GM19395 (cell line): ENCODE measurements at regions not wholly inside any gene's neighbourhood (a gene's known extent, or its start where the extent isn't known, plus 50 kb on each side); places are given as distances from the start of the nearest gene placed in this dataset.
"Not testable (repeated sequence)": the region's sequence is repeated elsewhere in the genome, so short reads cannot be mapped to it uniquely, and the experiment has no call there.

Experiments used
- ATAC-seq: cut with Tn5 transposase; IDR thresholded peaks from one replicate; pipeline ENCODE4 v1.9.1; 2021; ENCODE audit warnings: mild to moderate bottlenecking, moderate library complexity; ENCODE audit not compliant: unreplicated experiment

DNA sequence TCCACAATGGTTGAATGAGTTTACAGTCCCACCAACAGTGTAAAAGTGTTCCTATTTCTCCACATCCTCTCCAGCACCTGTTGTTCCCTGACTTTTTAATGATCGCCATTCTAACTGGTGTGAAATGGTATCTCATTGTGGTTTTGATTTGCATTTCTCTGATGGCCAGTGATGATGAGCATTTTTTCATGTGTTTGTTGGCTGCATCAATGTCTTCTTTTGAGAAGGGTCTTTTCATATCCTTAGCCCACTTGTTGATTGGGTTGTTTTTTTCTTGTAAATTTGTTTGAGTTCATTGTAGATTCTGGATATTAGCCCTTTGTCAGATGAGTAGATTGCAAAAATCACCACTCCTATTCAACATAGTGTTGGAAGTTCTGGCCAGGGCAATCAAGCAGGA is 287.6 kb upstream of the RASGRP1 start:
- not testable (repeated sequence) for ATAC-seq

DNA sequence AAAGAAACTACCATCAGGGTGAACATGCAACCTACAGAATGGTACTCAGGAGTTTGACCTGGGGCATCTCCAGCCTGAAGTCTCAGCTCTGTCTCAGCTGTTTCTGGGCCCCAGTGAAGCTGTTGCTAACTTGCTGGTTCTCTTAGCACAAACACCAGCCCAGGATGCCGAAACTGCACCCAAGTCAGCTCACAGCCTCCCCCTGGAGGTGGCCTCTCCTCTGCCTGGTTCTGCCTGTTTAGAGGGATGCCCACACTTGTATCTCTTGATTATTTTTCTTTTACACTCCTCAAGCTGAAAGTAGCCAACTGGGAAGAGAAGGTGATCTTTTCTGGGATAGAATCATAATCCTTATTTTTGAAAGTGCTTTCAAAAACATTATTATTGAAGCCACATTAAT is 289.0 kb upstream of the RASGRP1 start:
- ATAC-seq = no peak

DNA sequence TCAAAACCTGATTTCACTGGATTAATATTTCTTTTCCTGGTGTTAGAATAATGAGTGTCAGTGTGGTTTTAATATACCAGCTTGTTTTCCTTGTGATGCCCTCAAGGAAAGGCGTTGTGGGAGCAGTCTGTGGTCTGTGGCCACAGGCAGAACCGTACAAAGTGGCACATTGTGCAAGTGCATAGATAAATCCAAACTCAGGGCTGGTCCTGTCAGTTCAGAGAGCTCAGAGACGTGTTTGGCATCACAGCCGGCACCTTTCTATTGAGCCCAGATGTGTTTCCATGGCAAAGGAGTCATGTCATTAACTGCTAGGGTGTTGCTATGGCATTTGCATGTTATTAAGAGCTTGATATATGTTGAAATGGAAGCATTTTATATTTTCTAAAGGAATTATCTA is 289.9 kb upstream of the RASGRP1 start:
- no peak for ATAC-seq

DNA sequence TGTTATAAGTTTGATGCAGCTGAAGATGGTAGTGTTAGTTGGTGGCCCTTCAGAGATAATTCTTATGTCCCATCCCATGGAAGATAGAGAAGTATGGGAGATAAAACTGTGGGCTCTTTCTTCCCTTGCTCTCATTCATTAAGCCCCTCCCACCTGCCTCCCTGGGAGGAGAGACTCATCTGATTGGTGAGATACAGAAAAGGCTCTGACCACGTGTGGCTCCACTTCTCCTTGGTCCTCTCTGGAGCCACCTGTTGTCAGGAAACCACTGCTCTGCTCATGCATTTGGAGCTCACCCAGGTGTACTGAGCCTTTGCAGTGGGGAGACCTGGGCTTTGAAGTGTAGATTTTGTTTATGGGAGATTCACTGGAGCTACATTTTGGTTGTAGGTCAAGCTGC is 293.2 kb upstream of the RASGRP1 start:
- ATAC-seq = no peak

DNA sequence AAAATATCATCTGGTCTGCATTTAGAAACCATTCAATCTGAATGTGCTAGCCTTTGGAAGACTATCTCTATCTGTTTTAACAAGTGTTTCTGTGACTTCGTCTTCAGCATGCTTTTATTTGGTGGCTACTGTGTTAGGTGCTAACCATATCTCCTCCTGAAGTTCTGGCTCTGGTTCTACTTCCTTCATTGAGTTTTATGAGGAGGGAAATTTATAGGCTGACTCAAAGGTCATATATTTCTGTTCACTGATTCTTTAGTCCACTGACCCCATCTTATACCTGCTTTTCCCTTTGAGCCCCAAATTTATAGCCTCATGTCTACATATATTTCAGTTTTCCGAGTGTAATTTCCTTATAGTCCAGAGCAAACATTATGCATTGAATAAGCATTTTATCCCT is 295.0 kb upstream of the RASGRP1 start:
- ATAC-seq = no peak

DNA sequence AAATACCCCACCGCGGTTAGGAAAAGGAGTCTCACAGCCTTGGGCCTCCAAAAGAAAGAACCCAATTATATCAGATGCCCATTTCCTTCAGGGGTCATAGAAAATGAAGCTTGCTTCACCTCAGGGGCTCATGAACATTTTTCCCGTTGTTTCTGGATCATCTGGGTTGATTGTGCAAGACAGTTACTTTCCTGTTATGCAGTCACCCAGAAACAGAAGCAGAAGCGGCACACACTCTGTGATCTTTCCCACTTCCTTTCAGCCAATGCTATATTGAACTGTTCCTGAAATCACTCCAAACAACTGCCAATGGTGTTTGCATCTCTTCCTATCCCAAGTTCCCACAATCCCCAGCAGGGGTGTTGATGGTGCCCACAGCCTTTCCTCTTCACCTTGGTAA is 295.6 kb upstream of the RASGRP1 start:
- ATAC-seq = no peak

DNA sequence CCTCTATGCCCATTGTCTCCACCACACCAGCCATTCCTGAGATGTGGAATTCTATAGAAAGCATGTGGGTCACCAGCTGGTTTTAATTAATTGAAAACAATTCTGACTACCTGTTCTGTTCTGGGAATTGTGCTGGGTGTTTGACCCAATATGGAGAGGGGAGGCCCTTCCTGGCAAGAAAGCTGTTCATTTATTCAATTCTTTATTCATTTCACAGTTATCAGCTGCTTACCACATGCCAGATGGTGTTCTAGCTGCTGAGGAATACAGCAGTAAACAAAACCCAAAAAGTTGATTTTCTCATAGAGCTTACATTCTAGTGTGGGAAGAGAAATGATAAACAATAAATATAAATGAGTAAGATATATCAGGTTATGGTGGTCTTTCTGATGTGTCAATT is 296.1 kb upstream of the RASGRP1 start:
- no peak for ATAC-seq

DNA sequence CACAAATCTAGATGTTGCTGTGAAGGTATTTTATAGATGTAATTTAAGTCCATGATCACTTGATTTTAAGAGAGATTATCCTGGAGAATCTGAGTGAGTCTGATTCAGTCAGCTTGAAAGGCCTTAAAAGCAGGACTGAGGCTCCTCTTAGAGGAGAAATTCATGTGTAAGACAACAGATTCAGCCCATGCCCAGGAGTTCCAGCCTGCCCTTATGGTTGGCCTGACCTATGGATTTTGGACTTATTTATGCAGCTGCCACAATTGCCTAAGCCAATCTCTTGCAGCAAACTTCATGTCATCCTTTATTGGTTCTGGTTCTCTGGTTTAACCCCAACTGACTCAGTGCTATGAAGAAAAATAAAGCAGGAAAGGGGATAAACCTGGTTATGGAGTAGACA is 296.5 kb upstream of the RASGRP1 start:
- ATAC-seq = no peak

DNA sequence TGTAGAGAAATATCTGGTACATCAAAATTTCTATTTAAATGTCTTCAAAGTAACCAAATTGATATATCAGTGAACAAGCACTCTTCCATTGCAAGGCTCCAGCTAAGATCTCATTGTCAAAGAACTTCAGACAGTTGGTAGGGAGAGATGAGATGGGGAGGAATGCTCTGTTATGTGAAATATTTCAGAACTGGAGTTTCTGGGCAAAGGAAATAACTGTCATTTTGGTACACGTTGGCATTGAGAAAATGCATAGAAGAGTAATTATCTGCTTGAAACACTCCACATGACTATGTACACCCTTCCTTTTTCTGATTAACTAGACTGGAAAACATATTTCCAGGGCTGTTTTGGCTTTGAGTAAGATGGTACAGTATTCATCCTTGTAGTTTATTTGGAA is 297.5 kb upstream of the RASGRP1 start:
- ATAC-seq = no peak

DNA sequence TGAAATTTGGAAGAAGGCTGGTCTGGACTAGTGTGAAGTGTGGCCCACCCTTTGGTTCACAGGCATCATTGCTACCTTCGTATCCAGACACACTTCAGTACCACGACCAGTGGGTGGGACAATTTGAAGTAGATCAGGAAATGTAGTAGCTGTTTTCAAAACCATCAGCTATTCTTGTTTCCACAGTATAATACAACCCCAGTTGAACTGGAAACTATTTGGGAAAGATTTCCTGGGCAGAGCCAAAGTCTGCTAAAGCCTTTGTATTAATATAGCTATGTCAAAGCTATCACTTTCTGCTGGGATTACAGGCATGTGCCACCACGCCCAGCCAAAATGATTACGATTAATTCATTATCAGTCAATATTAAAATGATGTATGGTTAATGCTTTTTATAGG is 298.8 kb upstream of the RASGRP1 start:
- no peak for ATAC-seq

DNA sequence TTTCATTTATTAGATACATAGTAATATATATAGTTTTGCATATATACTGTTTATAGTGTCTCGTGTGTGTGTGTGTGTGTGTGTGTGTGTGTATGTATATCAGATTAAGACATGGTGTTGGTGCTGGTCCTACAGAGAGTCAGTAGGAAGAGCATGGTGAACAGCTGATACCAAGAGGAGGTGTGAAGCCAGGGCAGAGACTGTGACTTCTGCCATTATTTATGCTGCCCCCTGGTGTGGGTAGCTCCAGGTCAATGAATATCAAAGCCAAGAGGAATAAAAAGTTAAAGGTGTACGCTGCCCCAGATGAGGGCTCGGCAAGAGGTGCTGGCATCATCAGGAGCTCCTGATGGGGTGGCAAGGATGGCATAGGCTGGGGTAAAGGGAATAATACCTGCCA is 299.5 kb upstream of the RASGRP1 start:
- ATAC-seq = no peak

DNA sequence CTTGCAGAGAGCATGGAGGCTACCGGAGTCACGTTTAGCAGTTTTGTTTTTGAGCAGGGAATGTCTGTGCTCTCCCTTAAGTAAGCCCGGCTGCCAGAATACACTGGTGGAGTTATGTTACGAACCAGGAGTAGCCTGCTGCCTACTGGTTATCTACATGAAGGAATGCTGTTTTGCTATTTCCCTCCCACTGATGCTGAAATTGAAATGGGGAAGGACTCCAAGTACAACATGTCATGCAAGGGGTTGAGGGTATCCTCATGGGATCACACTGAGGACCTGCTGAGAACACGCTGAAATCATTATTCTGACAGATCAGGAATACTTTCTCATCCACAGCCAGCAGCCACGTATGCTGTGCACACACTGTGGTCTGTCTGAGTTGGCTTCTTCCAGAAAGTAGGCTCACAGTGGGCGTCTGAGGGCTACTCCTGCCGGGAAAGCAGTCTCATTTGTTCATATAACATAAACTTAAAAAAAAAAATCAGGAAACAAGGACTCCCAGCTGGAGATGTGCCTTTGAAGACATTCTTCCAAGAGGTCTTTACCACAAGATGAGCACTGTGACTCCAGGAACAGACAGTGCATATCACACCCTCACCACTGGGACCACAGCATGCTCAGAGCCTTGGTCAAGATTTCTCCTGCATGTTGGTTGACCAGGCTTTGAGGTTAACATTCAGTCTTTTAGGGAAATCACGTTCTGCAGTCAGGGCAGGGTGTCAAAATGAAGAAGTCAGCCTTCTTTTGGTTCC is 300.4 kb upstream of the RASGRP1 start:
- ATAC-seq = no peak

DNA sequence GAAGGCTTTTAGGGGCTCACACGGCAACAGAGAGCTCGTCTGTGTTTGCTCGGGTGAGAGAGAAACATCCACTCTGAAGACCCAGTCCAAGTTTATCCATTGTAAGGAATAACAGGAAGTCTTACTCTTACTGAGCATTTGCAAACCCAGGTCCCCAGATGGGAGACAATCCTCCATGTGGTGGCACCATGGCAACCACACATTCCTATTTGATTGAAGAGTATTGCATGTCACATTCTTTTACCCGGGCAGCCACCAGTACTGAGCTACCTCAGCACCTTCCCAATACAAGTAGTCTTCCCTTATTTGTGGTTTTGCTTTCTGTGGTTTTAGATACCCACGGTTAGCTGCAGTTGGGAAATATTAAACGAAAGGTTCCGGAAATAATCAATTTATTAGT is 302.9 kb upstream of the RASGRP1 start:
- ATAC-seq = no peak

DNA sequence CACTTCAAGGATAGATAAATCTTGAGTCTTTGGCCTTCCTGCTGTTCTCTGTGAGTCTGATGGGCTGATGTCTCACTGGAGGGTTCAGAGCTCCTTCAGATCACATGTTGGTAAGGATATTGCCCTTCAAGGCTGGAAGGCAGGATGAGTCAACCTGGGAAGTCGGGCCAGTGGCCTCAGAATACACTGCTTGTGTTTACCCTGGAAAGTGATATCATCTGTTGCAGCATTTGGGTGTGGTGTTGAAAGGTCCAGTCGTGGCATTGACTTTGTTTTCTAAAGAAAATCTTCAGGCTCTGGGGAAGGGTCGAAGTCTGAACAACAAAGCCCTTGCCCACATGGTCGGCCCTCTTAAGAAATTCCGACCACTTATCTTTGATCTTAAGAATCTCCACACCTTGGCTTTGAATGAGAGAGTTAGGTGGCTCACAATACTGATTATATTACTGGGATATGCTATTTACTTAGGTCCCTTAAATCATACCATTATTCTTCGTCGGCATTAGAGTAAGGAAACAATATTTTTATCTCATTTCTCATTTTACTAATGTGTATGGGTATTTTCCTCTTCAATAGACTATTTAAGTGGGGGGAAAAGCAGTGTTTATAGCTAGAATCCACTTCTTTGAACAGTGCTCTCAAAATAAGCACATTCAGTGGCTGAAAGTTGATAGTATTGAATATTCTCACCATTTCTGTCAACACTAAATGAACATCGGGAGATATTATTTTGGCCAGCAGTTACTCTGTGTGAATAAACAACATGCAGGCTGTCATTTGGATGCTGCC is 303.9 kb upstream of the RASGRP1 start:
- no peak for ATAC-seq

DNA sequence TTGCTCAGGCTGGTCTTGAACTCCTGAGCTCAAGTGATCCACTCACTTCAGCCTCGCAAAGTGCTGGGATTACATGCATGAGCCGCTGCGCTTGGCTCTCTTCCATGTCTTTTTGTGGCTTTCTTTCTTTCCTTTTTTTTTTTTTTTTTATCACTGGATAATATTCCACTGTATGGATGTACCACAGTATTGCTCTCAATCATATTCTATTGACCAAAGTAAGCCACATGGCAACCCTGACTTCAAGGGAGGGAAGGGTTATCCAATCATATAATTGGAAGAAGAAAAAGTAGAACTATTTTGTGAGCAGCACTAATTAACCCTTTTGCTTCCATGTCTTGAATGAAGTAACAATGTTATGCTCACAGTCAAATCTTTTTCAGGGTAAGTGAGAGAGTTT is 307.0 kb upstream of the RASGRP1 start:
- no peak for ATAC-seq

DNA sequence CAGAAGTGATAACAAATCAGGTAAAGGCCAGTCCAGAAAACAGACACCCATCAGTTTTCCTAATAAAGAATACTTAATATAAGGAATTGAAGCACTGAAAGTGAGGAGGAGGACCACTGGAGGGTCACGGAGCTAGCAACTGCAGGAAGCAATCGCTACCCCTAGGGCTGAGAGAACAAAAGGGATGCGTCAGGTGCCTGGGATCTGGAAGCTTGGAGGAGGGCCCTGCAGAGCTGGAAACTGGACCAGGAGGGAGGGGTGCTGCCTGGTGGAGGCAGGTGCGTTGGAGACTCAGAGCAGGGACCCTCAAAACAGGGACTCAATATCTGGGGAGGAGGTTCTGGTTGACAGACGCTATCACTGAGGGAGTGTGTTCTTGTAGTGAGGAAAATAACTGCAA is 308.1 kb upstream of the RASGRP1 start:
- no peak for ATAC-seq

DNA sequence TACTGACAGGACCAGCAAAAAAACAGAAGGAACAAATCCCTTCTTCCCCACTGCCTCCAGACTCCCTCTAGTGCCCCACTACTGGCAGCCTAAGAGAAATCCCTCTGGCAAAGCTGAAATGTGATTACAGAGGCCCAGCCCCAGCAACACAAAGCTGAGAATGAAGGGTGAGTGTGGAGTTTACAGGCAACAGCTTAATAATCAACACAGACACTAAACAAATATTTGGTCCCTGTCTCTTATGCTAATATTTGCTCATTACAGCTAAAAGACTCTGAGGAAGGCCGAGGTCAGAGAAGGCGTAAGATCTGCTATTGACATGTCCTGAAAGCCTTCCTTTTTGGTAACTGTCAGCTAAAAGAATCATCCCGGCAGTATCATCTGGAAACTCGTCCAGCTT is 308.5 kb upstream of the RASGRP1 start:
- no peak for ATAC-seq

DNA sequence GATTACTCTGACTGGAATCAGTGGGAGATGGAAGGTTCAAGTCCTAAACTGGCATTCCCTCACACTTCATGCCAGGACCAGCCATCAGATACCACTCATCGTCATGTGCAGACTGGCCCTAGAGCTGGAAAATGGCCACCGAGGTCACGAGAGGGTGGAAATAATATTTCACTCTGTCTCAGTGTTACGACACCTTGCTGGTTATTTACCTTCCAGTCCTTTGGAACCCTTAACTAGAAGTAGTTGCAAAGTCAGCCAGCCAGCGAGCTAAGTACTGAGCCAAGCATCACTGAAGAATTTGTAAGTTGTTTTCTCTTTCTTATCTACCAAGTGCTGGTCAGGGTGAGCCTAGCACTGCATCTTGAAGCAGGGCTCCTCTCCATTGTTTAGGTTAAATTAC is 309.9 kb upstream of the RASGRP1 start:
- ATAC-seq = no peak

DNA sequence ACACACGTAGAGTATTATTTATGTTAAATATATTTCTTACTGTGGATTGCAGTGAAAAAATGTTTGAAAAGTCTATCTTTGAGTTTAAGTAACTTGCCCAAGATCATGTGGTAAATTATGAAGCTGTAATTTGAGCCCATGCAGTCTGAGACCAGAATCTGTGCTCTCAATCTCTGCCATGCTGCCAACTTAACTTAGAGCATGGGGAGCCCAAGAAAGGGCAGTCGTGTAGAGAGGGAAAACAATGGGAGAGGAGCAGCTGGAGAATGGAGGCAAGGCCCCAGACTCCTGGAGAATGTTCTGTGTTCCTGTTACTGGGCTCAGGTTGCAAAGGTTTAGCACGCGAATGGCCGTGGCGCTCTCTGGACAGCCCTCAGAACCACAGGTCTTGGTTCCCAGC is 311.6 kb upstream of the RASGRP1 start:
- no peak for ATAC-seq

DNA sequence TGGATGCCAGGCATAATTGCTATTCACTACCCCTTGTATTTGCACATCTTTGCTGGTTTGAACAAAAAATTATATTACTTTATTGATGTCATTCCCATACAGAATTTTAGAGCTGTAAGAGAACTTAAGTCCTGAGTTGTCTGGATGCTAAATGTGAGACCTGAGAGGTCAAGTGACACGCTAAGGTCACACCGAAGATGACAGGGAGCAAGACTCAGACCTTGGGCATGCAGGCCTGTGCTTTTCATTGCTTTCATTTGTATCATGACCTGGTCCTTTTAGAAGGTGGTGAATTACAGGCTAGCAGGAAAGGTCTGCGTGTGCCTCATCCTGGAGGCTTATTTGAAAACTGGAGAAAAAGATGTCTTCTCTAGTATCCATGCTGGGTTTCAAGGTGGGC is 312.0 kb upstream of the RASGRP1 start:
- ATAC-seq = no peak

DNA sequence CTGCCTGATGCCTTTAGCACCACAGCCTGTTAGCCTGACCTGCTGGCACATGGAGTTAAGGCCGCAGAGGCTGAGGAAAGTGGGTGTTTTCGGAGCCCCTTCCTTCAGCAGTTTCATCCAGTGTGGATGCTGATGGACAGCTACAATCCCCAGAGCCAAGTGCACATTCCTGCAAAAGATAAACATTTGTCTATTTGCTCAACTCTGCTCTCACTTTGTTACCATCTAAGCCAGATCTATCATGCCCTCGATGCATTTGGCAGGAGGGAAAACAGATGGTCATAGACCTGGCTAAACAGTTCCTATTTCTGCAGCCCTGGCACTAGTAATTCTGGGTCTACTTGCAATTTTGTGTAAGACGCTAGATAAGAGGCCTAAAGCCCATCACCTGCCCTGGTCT is 312.9 kb upstream of the RASGRP1 start:
- ATAC-seq = no peak

DNA sequence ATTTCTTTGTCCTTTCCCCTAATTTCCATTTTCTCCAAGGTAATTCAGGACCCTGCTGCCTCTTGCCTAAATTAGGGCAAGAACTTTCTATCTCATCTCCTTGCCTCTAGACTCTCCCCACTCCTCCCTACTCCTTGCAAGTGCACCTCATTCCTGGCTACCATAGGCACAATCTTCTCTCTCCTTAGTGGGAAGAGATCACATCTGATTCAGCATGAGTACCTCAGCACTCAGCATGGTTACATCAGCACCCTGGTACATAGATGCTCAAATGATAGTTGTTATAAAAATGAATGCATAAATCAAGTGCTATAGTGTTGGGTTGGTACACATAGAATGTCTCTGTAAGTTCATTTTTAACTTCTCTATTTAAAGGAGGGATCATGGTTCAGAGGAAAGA is 313.4 kb upstream of the RASGRP1 start:
- ATAC-seq = no peak

DNA sequence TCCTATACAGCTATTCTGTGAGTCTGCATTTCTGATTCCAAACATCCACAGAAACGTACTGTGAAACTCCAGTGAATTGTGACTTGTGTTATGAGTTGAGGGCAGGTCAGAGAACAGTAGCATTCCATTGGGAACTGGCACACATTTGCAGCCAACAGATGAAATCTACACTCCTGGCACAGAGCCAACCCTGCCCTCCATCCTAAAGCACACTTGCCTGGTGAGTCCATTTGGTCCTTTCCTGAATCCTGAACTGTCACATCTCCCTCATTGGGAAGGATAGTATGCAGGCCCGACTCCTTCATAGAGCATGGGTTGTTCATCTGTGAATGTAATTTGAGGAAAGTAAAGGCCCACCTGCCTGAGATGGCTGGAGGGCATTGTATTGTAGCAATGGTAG is 314.3 kb upstream of the RASGRP1 start:
- ATAC-seq = no peak
